ENCODE measurements at regions not wholly inside any gene's neighbourhood (a gene's known extent, or its start where the extent isn't known, plus 50 kb on each side); places are given as distances from the start of the nearest gene placed in this dataset.

- no peaks in the 10 kb centered on the region for H3K79me2 ChIP-seq
- no peaks in the 10 kb centered on the region for H3K36me3 ChIP-seq (ENCODE audit: control insufficient read depth, insufficient read depth, low read length)
- no peak overlapping the region for H3K27ac ChIP-seq
- H3K4me1 ChIP-seq: no peaks in the 10 kb centered on the region
- no peak overlapping the region for H3K9ac ChIP-seq
- H3K4me3 ChIP-seq (ENCODE audit: low read depth, low read length): no peak overlapping the region
- no peak overlapping the region for H2AFZ ChIP-seq
- H3K27me3 ChIP-seq (ENCODE audit: control insufficient read depth, insufficient read depth, low read length): no peaks in the 10 kb centered on the region
- no peak for TF ChIP-seq CTCF (IDR thresholded peaks at IDR 0.05)
- H3K4me2 ChIP-seq (ENCODE audit: low read length): no peak overlapping the region
- no peaks in the 10 kb centered on the region for H3K9me3 ChIP-seq (ENCODE audit: control insufficient read depth, low read length)
Observed at GRCh38 chr11:28529046-28529445, 420.9 kb downstream of the METTL15 start.

DNA sequence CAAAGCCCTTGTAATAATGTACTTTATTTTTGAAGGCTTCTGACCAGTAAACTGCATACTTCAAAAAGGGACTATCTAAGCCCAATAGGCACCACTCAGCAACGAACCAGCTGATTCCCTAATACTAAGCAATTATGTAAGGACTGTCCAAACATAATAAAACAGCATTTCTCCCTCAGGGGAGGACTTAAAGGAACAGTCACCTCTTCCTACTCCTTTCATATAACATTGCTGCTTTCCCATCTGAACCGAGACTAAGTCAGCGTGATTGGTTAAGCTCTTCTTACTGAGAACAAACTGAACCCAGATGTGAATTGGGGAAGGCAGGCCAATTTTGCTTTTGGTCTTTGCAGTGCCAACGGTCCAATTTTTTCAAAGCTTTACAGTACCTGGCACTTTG is 420.0 kb downstream of the METTL15 start:
- Histone ChIP-seq H3K4me3 (ENCODE audit: low read depth, low read length) (no peak overlapping the region), H2AFZ (no peak overlapping the region), H3K4me2 (ENCODE audit: low read length) (no peak overlapping the region), H3K79me2 (no peaks in the 10 kb centered on the region), H3K27me3 (ENCODE audit: control insufficient read depth, insufficient read depth, low read length) (no peaks in the 10 kb centered on the region), H3K4me1 (no peaks in the 10 kb centered on the region), H3K36me3 (ENCODE audit: control insufficient read depth, insufficient read depth, low read length) (no peaks in the 10 kb centered on the region), H3K9ac (no peak overlapping the region), H3K27ac (no peak overlapping the region), H3K9me3 (ENCODE audit: control insufficient read depth, low read length) (no peaks in the 10 kb centered on the region)
- TF ChIP-seq CTCF (IDR thresholded peaks at IDR 0.05): no peak

- Histone ChIP-seq H3K9ac (no peak overlapping the region), H3K4me3 (ENCODE audit: low read depth, low read length) (no peak overlapping the region), H3K27ac (no peak overlapping the region), H2AFZ (no peak overlapping the region), H3K4me1 (no peaks in the 10 kb centered on the region), H3K36me3 (ENCODE audit: control insufficient read depth, insufficient read depth, low read length) (no peaks in the 10 kb centered on the region), H3K4me2 (ENCODE audit: low read length) (no peak overlapping the region), H3K79me2 (no peaks in the 10 kb centered on the region), H3K9me3 (ENCODE audit: control insufficient read depth, low read length) (no peaks in the 10 kb centered on the region), H3K27me3 (ENCODE audit: control insufficient read depth, insufficient read depth, low read length) (no peaks in the 10 kb centered on the region)
- TF ChIP-seq CTCF (IDR thresholded peaks at IDR 0.05): no peak
Observed at GRCh38 chr11:28526406-28526751, 418.2 kb downstream of the METTL15 start.

DNA sequence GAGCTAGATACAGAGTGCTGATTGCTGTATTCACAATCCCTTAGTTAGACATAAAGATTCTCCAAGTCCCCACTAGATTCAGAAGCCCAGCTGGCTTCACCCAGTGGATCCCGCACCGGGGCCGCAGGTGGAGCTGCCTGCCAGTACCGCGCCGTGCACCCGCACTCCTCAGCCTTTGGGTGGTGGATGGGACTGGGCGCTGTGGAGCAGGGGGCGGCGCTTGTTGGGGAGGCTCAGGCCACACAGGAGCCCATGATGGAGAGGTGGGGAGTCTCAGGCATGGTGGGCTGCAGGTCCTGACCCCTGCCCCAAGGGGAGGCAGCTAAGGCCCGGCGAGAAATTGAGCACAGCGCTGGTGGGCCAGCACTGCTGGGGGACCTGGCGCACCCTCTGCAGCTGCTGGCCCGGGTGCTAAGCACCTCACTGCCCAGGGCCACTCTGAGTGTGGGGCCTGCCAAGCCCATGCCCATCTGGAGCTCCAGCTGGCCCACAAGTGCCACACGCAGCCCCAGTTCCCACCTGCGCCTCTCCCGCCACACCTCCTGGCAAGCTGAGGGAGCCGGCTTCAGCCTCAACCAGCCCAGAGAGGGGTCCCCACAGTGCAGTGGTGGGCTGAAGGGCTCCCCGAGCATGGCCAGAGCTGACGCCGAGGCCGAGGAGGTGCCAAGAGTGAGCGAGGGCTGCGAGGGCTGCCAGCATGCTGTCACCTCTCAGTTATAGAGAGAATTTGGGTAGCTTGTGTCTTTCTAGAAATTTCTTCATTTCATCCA is 417.6 kb downstream of the METTL15 start:
- no peak overlapping the region for H3K27ac ChIP-seq
- no peak for TF ChIP-seq CTCF (IDR thresholded peaks at IDR 0.05)

DNA sequence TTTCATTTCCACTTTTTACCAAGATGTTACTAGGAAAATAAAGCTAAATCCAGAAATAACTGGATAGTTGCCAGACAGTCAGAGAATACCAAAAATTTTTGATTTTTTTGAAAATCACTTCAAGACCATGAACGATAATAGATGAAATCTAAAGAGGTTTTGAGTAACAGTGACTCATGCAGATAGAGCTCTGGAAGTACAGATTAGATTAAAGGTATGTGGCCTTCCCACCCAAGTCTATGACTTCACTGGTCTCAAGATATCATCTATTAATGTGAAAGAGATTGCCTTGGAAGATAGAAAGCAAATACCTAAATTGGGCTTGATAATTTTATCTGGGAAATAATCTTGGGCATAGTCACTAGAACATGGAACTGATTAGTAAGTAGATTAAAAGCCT is 415.9 kb downstream of the METTL15 start:
- no peaks in the 10 kb centered on the region for H3K4me1 ChIP-seq
- H3K36me3 ChIP-seq (ENCODE audit: control insufficient read depth, insufficient read depth, low read length): no peaks in the 10 kb centered on the region
- no peak overlapping the region for H2AFZ ChIP-seq
- no peak overlapping the region for H3K9ac ChIP-seq
- TF ChIP-seq CTCF (IDR thresholded peaks at IDR 0.05): no peak
- H3K27ac ChIP-seq: no peak overlapping the region
- H3K4me2 ChIP-seq (ENCODE audit: low read length): no peak overlapping the region
- H3K79me2 ChIP-seq: no peaks in the 10 kb centered on the region
- H3K4me3 ChIP-seq (ENCODE audit: low read depth, low read length): no peak overlapping the region
- H3K27me3 ChIP-seq (ENCODE audit: control insufficient read depth, insufficient read depth, low read length): no peaks in the 10 kb centered on the region
- no peaks in the 10 kb centered on the region for H3K9me3 ChIP-seq (ENCODE audit: control insufficient read depth, low read length)

More for the DNA sequence above, 417.6 kb downstream of the METTL15 start:
- Histone ChIP-seq H3K9me3 (ENCODE audit: control insufficient read depth, low read length) (no peaks in the 10 kb centered on the region), H3K36me3 (ENCODE audit: control insufficient read depth, insufficient read depth, low read length) (no peaks in the 10 kb centered on the region), H3K4me3 (ENCODE audit: low read depth, low read length) (no peak overlapping the region), H3K4me1 (no peaks in the 10 kb centered on the region), H3K79me2 (no peaks in the 10 kb centered on the region), H3K9ac (no peak overlapping the region), H3K27me3 (ENCODE audit: control insufficient read depth, insufficient read depth, low read length) (no peaks in the 10 kb centered on the region), H3K4me2 (ENCODE audit: low read length) (no peak overlapping the region), H2AFZ (no peak overlapping the region)

Data from parathyroid adenoma (tissue), 2 donors.